HCT116 (cell line): ENCODE measurements at regions not wholly inside any gene's neighbourhood (a gene's known extent, or its start where the extent isn't known, plus 50 kb on each side); places are given as distances from the start of the nearest gene placed in this dataset.

Experiments used
- ATAC-seq: fragments of 200-7000 bp; cut with Tn5 transposase; 2 replicates; pipeline ENCODE4 v1.9.1; 2020; ENCODE audit warnings: mild to moderate bottlenecking, moderate library complexity
- BruUV-seq: library from RNA; stranded (reverse); fragments of 400-500 nt; replicated peaks from 2 replicates; lab custom pipeline; 2021; lab: Mats Ljungman, UMichigan
- CTCF ChIA-PET: fragments of 300-600 bp; sonication (Branson Sonifier 250); formaldehyde crosslinking; loops from one replicate; lab custom pipeline; 2021; ENCODE audit warnings: antibody characterized with exemption; lab: Charles Lee
- POLR2A ChIA-PET: fragments of 300-600, 350-600 bp; sonication (Branson Sonifier 250); formaldehyde crosslinking; loops from one replicate; lab custom pipeline; 2021; ENCODE audit warnings: antibody characterized with exemption; lab: Charles Lee
- RAD21 ChIA-PET, 2 experiments: fragments of 300-600 bp; sonication (Branson Sonifier 250); formaldehyde crosslinking; loops; one replicate each; lab custom pipeline; 2023; ENCODE audit warnings: low total read pairs in 2 of 2; ENCODE audit not compliant: uncharacterized antibody in 2 of 2, unreplicated experiment in 2 of 2, low non-redundant PET in 1 of 2; lab: Charles Lee
- DNase-seq: peaks from one replicate; pipeline ENCODE4 v3.0.0-alpha.2; 2010; ENCODE audit warnings: low read depth, low spot score
- H2AFZ ChIP-seq: fragments of 200-600 bp; shearing (Covaris generic), sonication (generic); 2 replicates; pipeline ENCODE4 v1.6.1; 2017; ENCODE audit warnings: low read depth, mixed run types, mixed read lengths, antibody characterized with exemption, low read length; ENCODE audit not compliant: poor library complexity, severe bottlenecking
- H3K27ac ChIP-seq: 2 replicates; pipeline ENCODE4 v1.5.1; 2012; ENCODE audit warnings: low read depth, low read length
- H3K27me3 ChIP-seq: fragments of 200-600 bp; sonication (generic); 2 replicates; pipeline ENCODE4 v1.6.1; 2016; ENCODE audit warnings: mixed run types, low read length, mixed read lengths; ENCODE audit not compliant: insufficient read depth
- H3K36me3 ChIP-seq, 2 experiments: fragments of 200-500 bp in 1 of 2; fragments of 200-600 bp in 1 of 2; sonication (Bioruptor generic) in 1 of 2; sonication (generic) in 1 of 2; 2 replicates each; pipeline versions ENCODE4 v1.5.1 to v1.6.1; 2014 to 2016; ENCODE audit warnings: low read length in 2 of 2, inconsistent platforms in 1 of 2, mixed read lengths in 1 of 2, mixed run types in 1 of 2; ENCODE audit not compliant: insufficient read depth in 2 of 2, control insufficient read depth in 1 of 2
- H3K4me1 ChIP-seq, 2 experiments: fragments of 200-600 bp in 1 of 2; sonication (generic) in 1 of 2; 2 replicates each; pipeline versions ENCODE4 v1.5.1 to v1.6.1; 2012 to 2017; ENCODE audit warnings: low read length in 2 of 2, inconsistent platforms in 1 of 2, mild to moderate bottlenecking in 1 of 2, mixed read lengths in 1 of 2, mixed run types in 1 of 2, moderate library complexity in 1 of 2; ENCODE audit not compliant: insufficient read depth in 2 of 2, control insufficient read depth in 1 of 2
- H3K4me2 ChIP-seq: fragments of 200-600 bp; sonication (generic); 2 replicates; pipeline ENCODE4 v1.6.1; 2017; ENCODE audit warnings: mixed run types, low read length, mixed read lengths
- H3K4me3 ChIP-seq, 2 experiments: fragments of 200-600 bp in 1 of 2; sonication (generic) in 1 of 2; replicated peaks in 1 of 2; 2 replicates each; pipeline ENCODE4 v1.5.1; 2011 to 2016; ENCODE audit warnings: low read length in 2 of 2, control low read depth in 1 of 2, low read depth in 1 of 2, mild to moderate bottlenecking in 1 of 2, mixed read lengths in 1 of 2, mixed run types in 1 of 2
- H3K79me2 ChIP-seq: fragments of 200-600 bp; sonication (generic); 2 replicates; pipeline ENCODE4 v1.6.1; 2017; ENCODE audit warnings: mild to moderate bottlenecking, mixed run types, low read length, moderate library complexity, mixed read lengths; ENCODE audit not compliant: insufficient read depth
- H3K9ac ChIP-seq: fragments of 200-600 bp; sonication (generic); 2 replicates; pipeline ENCODE4 v1.6.1; 2016; ENCODE audit warnings: low read length, mixed read lengths
- H3K9me2 ChIP-seq: fragments of 200-600 bp; sonication (generic), shearing (Covaris generic); 2 replicates; pipeline ENCODE4 v1.6.1; 2017; ENCODE audit warnings: mixed run types, mild to moderate bottlenecking, moderate library complexity; ENCODE audit not compliant: insufficient read depth
- H3K9me3 ChIP-seq, 2 experiments: fragments of 200-500 bp in 1 of 2; fragments of 200-600 bp in 1 of 2; sonication (Bioruptor generic) in 1 of 2; sonication (generic) in 1 of 2; 2 replicates each; pipeline ENCODE4 v1.6.1; 2014 to 2017; ENCODE audit warnings: low read length in 2 of 2, mixed read lengths in 2 of 2, inconsistent platforms in 1 of 2, low read depth in 1 of 2, mild to moderate bottlenecking in 1 of 2, mixed run types in 1 of 2, moderate library complexity in 1 of 2; ENCODE audit not compliant: control insufficient read depth in 1 of 2, insufficient read depth in 1 of 2
- H4K20me1 ChIP-seq: fragments of 200-600 bp; sonication (generic), shearing (Covaris generic); 2 replicates; pipeline ENCODE4 v1.6.1; 2017; ENCODE audit warnings: mixed run types, mild to moderate bottlenecking, moderate library complexity; ENCODE audit not compliant: insufficient read depth
- ATF3 ChIP-seq: IDR thresholded peaks from 2 replicates; pipeline ENCODE4 v1.6.1; 2012
- CBX3 ChIP-seq: IDR thresholded peaks from 2 replicates; pipeline ENCODE4 v1.6.1; 2012; ENCODE audit warnings: low read depth
- CEBPB ChIP-seq: IDR thresholded peaks from 2 replicates; pipeline ENCODE4 v1.6.1; 2012; ENCODE audit warnings: low read depth
- CTCF ChIP-seq, 3 experiments: fragments of 200-600 bp in 1 of 3; sonication (generic) in 1 of 3; IDR thresholded peaks in 2 of 3; conservative IDR thresholded peaks in 1 of 3; 2 replicates each; pipeline ENCODE4 v1.5.1; 2012 to 2017; ENCODE audit warnings: low read depth in 2 of 3, low read length in 2 of 3, antibody characterized with exemption in 1 of 3, borderline replicate concordance in 1 of 3, control low read depth in 1 of 3, mild to moderate bottlenecking in 1 of 3, mixed read lengths in 1 of 3, mixed run types in 1 of 3, moderate library complexity in 1 of 3; ENCODE audit not compliant: insufficient read depth in 1 of 3
- EGR1 ChIP-seq: IDR thresholded peaks from 2 replicates; pipeline ENCODE4 v1.6.1; 2012; ENCODE audit warnings: low read depth
- ELF1 ChIP-seq: IDR thresholded peaks from 2 replicates; pipeline ENCODE4 v1.6.1; 2012; ENCODE audit warnings: low read depth, borderline replicate concordance
- EZH2 ChIP-seq: fragments of 200-600 bp; sonication (generic); IDR thresholded peaks from 2 replicates; pipeline ENCODE4 v1.6.1; 2017; ENCODE audit warnings: antibody characterized with exemption, mixed run types
- MAX ChIP-seq: IDR thresholded peaks from 2 replicates; pipeline ENCODE4 v1.6.1; 2012
- SIN3A ChIP-seq: IDR thresholded peaks from 2 replicates; pipeline ENCODE4 v1.6.1; 2012; ENCODE audit warnings: low read depth
- SP1 ChIP-seq: IDR thresholded peaks from 2 replicates; pipeline ENCODE4 v1.6.1; 2012; ENCODE audit warnings: low read depth
- SRF ChIP-seq: IDR thresholded peaks from 2 replicates; pipeline ENCODE4 v1.6.1; 2012; ENCODE audit warnings: low read depth
- ZBTB33 ChIP-seq: IDR thresholded peaks from 2 replicates; pipeline ENCODE4 v1.6.1; 2011; ENCODE audit warnings: mild to moderate bottlenecking, low read length, moderate library complexity; ENCODE audit not compliant: insufficient replicate concordance; ENCODE audit errors: extremely low read depth
- ZNF274 ChIP-seq: fragments of 200-500 bp; sonication (Bioruptor generic); IDR thresholded peaks from 2 replicates; pipeline ENCODE4 v1.6.1; 2014; ENCODE audit warnings: mild to moderate bottlenecking, low read depth, low read length, inconsistent platforms
- intact Hi-C: fragments of 100-400 bp; cut with micrococcal nuclease; formaldehyde crosslinking; loops from 2 replicates; pipeline ENCODE4 v1.10.0; 2022

GRCh38 chr1:88537787-88538186 is 146.3 kb upstream of the PKN2 start:
- CTCF ChIA-PET: no interaction called here
- no peak overlapping the region for H3K9ac ChIP-seq
- H4K20me1 ChIP-seq: no peaks in the 10 kb centered on the region
- BruUV-seq: no TSS peak
- DNase-seq: no peak
- intact Hi-C loops: no loop called here
- H3K4me1 ChIP-seq: no peaks in the 10 kb centered on the region
- H3K9me2 ChIP-seq: 0 out of 2 replicates have a peak, but pooled peaks cover 2% of the 10 kb centered on the region
- no peak overlapping the region for H2AFZ ChIP-seq
- TF ChIP-seq SIN3A: no peak
- no peak for TF ChIP-seq EGR1
- TF ChIP-seq ZNF274: no peak
- no peak for TF ChIP-seq ELF1
- TF ChIP-seq SP1: no peak
- no peak for TF ChIP-seq SRF
- TF ChIP-seq CBX3: no peak
- TF ChIP-seq EZH2: no peak
- TF ChIP-seq CEBPB: no peak
- no peak for TF ChIP-seq ATF3
- TF ChIP-seq ZBTB33: no peak
- no peak for TF ChIP-seq CTCF (IDR thresholded peaks at IDR 0.05 in 2 of 3, conservative IDR thresholded peaks at IDR 0.05 in 1 of 3; ENCODE audit: borderline replicate concordance in 1 of 3, insufficient read depth in 1 of 3, low read depth in 2 of 3, low read length in 2 of 3)
- no peak for TF ChIP-seq MAX
- no peaks in the 10 kb centered on the region for H3K9me3 ChIP-seq
- H3K4me3 ChIP-seq: no peak overlapping the region
- no peak overlapping the region for H3K27ac ChIP-seq
- no peaks in the 10 kb centered on the region for H3K27me3 ChIP-seq
- POLR2A ChIA-PET: no interaction called here
- no peaks in the 10 kb centered on the region for H3K79me2 ChIP-seq
- RAD21 ChIA-PET: no interaction called here
- H3K4me2 ChIP-seq: no peak overlapping the region
- H3K36me3 ChIP-seq: no peaks in the 10 kb centered on the region
- ATAC-seq: no peak
